ENCODE measurements at regions not wholly inside any gene's neighbourhood (a gene's known extent, or its start where the extent isn't known, plus 50 kb on each side); places are given as distances from the start of the nearest gene placed in this dataset.

GRCh38 chr12:131574395-131574771 is 136.5 kb upstream of the SFSWAP start:
- no peak for TF ChIP-seq CTCF (IDR thresholded peaks at IDR 0.05)
- TF ChIP-seq POLR2A (IDR thresholded peaks at IDR 0.05): no peak
